H1 (cell line): ENCODE measurements at regions not wholly inside any gene's neighbourhood (a gene's known extent, or its start where the extent isn't known, plus 50 kb on each side); places are given as distances from the start of the nearest gene placed in this dataset.
A peak's percentile ranks its signal among the peaks of the same experiment; 100 is the strongest.

ENCODE experiments used
- CTCF ChIA-PET: fragments of 300-600 bp; sonication (Branson Sonifier 250); formaldehyde crosslinking; loops from one replicate; lab custom pipeline; 2021; ENCODE audit not compliant: partially characterized antibody; lab: Charles Lee
- POLR2A ChIA-PET: fragments of 300-600 bp; sonication (Branson Sonifier 250); formaldehyde crosslinking; loops from one replicate; lab custom pipeline; 2021; ENCODE audit warnings: inconsistent platforms; ENCODE audit not compliant: partially characterized antibody; lab: Charles Lee
- DNase-seq, 2 experiments: peaks; one replicate each; pipeline versions ENCODE4 v3.0.0 to v3.0.0-alpha.2; 2010 to 2022; ENCODE audit warnings: low spot score in 2 of 2, low read depth in 1 of 2, mixed read lengths in 1 of 2
- FAIRE-seq: peaks from 2 replicates; lab custom pipeline; 2011; peaks lifted over from hg19 to GRCh38; lab: Jason Lieb, UNC
- H2AFZ ChIP-seq: 2 replicates; pipeline ENCODE4 v1.8.1; 2012; ENCODE audit warnings: low read length, inconsistent platforms
- H2AK5ac ChIP-seq: 2 replicates; pipeline ENCODE4 v1.6.1; 2013; ENCODE audit warnings: low read depth, low read length
- H2BK120ac ChIP-seq: replicated peaks from 2 replicates; pipeline ENCODE3; 2013; ENCODE audit warnings: low read depth, low read length, inconsistent platforms
- H2BK12ac ChIP-seq: 2 replicates; pipeline ENCODE4 v1.6.1; 2013; ENCODE audit warnings: low read depth, low read length
- H2BK15ac ChIP-seq: 2 replicates; pipeline ENCODE4 v1.6.1; 2013; ENCODE audit warnings: low read length
- H2BK20ac ChIP-seq: 2 replicates; pipeline ENCODE4 v1.6.1; 2013; ENCODE audit warnings: low read length
- H2BK5ac ChIP-seq: 2 replicates; pipeline ENCODE4 v1.6.1; 2013; ENCODE audit warnings: low read depth, low read length
- H3K14ac ChIP-seq: 2 replicates; pipeline ENCODE4 v1.6.1; 2013; ENCODE audit warnings: inconsistent platforms; ENCODE audit not compliant: insufficient read length
- H3K18ac ChIP-seq: 2 replicates; pipeline ENCODE4 v1.6.1; 2013; ENCODE audit warnings: low read length; ENCODE audit errors: extremely low read depth
- H3K23ac ChIP-seq: 2 replicates; pipeline ENCODE4 v1.6.1; 2013; ENCODE audit warnings: inconsistent platforms; ENCODE audit not compliant: insufficient read length
- H3K23me2 ChIP-seq: 2 replicates; pipeline ENCODE4 v1.6.1; 2013; ENCODE audit warnings: low read depth, low read length
- H3K27ac ChIP-seq: 2 replicates; pipeline ENCODE4 v1.6.1; 2011; ENCODE audit warnings: low read depth, low read length, inconsistent platforms
- H3K27me3 ChIP-seq, 4 experiments: replicated peaks in 1 of 4; 1 replicate in 1 of 4; 2 replicates in 3 of 4; pipeline versions ENCODE4 v1.6.1 to v1.8.1; 2011 to 2013; ENCODE audit warnings: low read length in 3 of 4, mild to moderate bottlenecking in 3 of 4, inconsistent platforms in 2 of 4, mixed read lengths in 2 of 4, moderate library complexity in 1 of 4; ENCODE audit not compliant: control insufficient read depth in 3 of 4, insufficient read depth in 3 of 4; ENCODE audit errors: extremely low read depth in 1 of 4
- H3K36me3 ChIP-seq, 4 experiments: 2 replicates each; pipeline versions ENCODE4 v1.6.1 to v1.8.1; 2011 to 2013; ENCODE audit warnings: mild to moderate bottlenecking in 4 of 4, low read length in 3 of 4, moderate library complexity in 2 of 4, control low read depth in 1 of 4, inconsistent platforms in 1 of 4; ENCODE audit not compliant: insufficient read depth in 4 of 4, control insufficient read depth in 2 of 4
- H3K4ac ChIP-seq: replicated peaks from 2 replicates; pipeline ENCODE3; 2013; ENCODE audit warnings: low read length, low read depth, mixed read lengths, inconsistent platforms; ENCODE audit not compliant: insufficient read length
- H3K4me1 ChIP-seq, 4 experiments: replicated peaks in 1 of 4; 1 replicate in 1 of 4; 2 replicates in 3 of 4; pipeline versions ENCODE4 v1.6.1 to v1.8.1; 2011 to 2013; ENCODE audit warnings: low read length in 3 of 4, inconsistent platforms in 2 of 4, mixed read lengths in 1 of 4; ENCODE audit not compliant: insufficient read depth in 4 of 4, control insufficient read depth in 3 of 4
- H3K4me2 ChIP-seq, 2 experiments: 2 replicates each; pipeline versions ENCODE4 v1.6.1 to v1.8.1; 2011 to 2013; ENCODE audit warnings: low read depth in 2 of 2, low read length in 2 of 2, control low read depth in 1 of 2, inconsistent platforms in 1 of 2, mild to moderate bottlenecking in 1 of 2; ENCODE audit not compliant: insufficient read depth in 1 of 2
- H3K4me3 ChIP-seq, 4 experiments: fragments of 200-600, 300-600 bp in 1 of 4; sonication (generic), shearing (Covaris generic), sonication (Bioruptor Twin) in 1 of 4; 2 replicates each; pipeline versions ENCODE4 v1.5.1 to v1.8.1; 2011 to 2016; ENCODE audit warnings: low read length in 4 of 4, low read depth in 3 of 4, control low read depth in 2 of 4, inconsistent platforms in 2 of 4, mild to moderate bottlenecking in 2 of 4, mixed read lengths in 1 of 4, moderate library complexity in 1 of 4; ENCODE audit not compliant: insufficient read depth in 2 of 4; ENCODE audit errors: extremely low read depth in 1 of 4
- H3K56ac ChIP-seq: replicated peaks from 2 replicates; pipeline ENCODE3; 2013; ENCODE audit warnings: low read depth, mild to moderate bottlenecking, mixed read lengths, low read length, inconsistent platforms; ENCODE audit not compliant: insufficient read length
- H3K79me1 ChIP-seq: 2 replicates; pipeline ENCODE4 v1.6.1; 2013; ENCODE audit warnings: low read depth, low read length, control low read depth
- H3K79me2 ChIP-seq, 2 experiments: 2 replicates each; pipeline versions ENCODE4 v1.6.1 to v1.8.1; 2012 to 2013; ENCODE audit warnings: low read length in 2 of 2, mild to moderate bottlenecking in 2 of 2, inconsistent platforms in 1 of 2; ENCODE audit not compliant: insufficient read depth in 2 of 2, control insufficient read depth in 1 of 2
- H3K9ac ChIP-seq, 4 experiments: replicated peaks in 1 of 4; 1 replicate in 1 of 4; 2 replicates in 3 of 4; pipeline versions ENCODE4 v1.6.1 to v1.8.1; 2011 to 2013; ENCODE audit warnings: low read depth in 3 of 4, low read length in 3 of 4, control low read depth in 2 of 4, mild to moderate bottlenecking in 2 of 4, moderate library complexity in 2 of 4, inconsistent platforms in 1 of 4; ENCODE audit errors: extremely low read depth in 1 of 4
- H3K9me3 ChIP-seq, 2 experiments: 2 replicates each; pipeline versions ENCODE4 v1.6.1 to v1.8.1; 2012 to 2013; ENCODE audit warnings: mild to moderate bottlenecking in 2 of 2, moderate library complexity in 2 of 2, control low read depth in 1 of 2, inconsistent platforms in 1 of 2, low read depth in 1 of 2, low read length in 1 of 2, mixed read lengths in 1 of 2; ENCODE audit not compliant: insufficient read depth in 2 of 2
- H4K20me1 ChIP-seq, 2 experiments: replicated peaks in 1 of 2; 2 replicates each; pipeline versions ENCODE3 to v1.8.1; 2011 to 2013; ENCODE audit warnings: inconsistent platforms in 2 of 2, low read length in 2 of 2, mild to moderate bottlenecking in 1 of 2; ENCODE audit not compliant: insufficient read depth in 2 of 2, control insufficient read depth in 1 of 2
- H4K5ac ChIP-seq: 2 replicates; pipeline ENCODE4 v1.6.1; 2013; ENCODE audit warnings: low read length, low read depth, mixed read lengths, inconsistent platforms; ENCODE audit not compliant: insufficient read length
- H4K8ac ChIP-seq: 2 replicates; pipeline ENCODE4 v1.8.0; 2013; ENCODE audit warnings: mild to moderate bottlenecking, moderate library complexity, low read length, inconsistent platforms; ENCODE audit not compliant: insufficient read depth; ENCODE audit errors: extremely low read depth
- H4K91ac ChIP-seq: replicated peaks from 2 replicates; pipeline ENCODE3; 2013; ENCODE audit warnings: low read length, mixed read lengths, inconsistent platforms; ENCODE audit not compliant: insufficient read length
- JUND ChIP-seq: IDR thresholded peaks from 2 replicates; pipeline ENCODE4 v1.6.1; 2011; ENCODE audit warnings: mild to moderate bottlenecking, improper control_type of control experiment, low read length
- RAD21 ChIP-seq, 2 experiments: IDR thresholded peaks in 1 of 2; conservative IDR thresholded peaks in 1 of 2; 2 replicates each; pipeline ENCODE4 v1.6.1; 2011; ENCODE audit warnings: low read depth in 2 of 2, low read length in 2 of 2, improper control_type of control experiment in 1 of 2, inconsistent platforms in 1 of 2, mild to moderate bottlenecking in 1 of 2, moderate library complexity in 1 of 2
- TAF7 ChIP-seq: optimal IDR thresholded peaks from 2 replicates; pipeline ENCODE3; 2011; ENCODE audit warnings: low read depth, mild to moderate bottlenecking, inconsistent platforms, low read length, moderate library complexity, borderline replicate concordance
- WGBS, 2 experiments: shearing (Covaris generic) in 1 of 2; methylation state at CpG; one replicate each; pipeline versions ENCODE4 v1.1.6 to v1.1.7; 2013 to 2015; ENCODE audit warnings: low lambda C conversion rate in 2 of 2, mixed read lengths in 2 of 2, inconsistent platforms in 1 of 2, low coverage in 1 of 2, missing lambda C conversion rate in 1 of 2; ENCODE audit not compliant: insufficient replicate concordance in 2 of 2, insufficient coverage in 1 of 2, insufficient read length in 1 of 2; ENCODE audit errors: extremely low coverage in 1 of 2, missing lambda C conversion rate in 1 of 2; 5-methylcytosine and 5-hydroxymethylcytosine counted together
- TF ChIP-seq, protein P1 (sequence below): IDR thresholded peaks from 2 replicates; pipeline ENCODE4 v1.6.1; 2011; ENCODE audit warnings: low read depth, mild to moderate bottlenecking, low read length; ENCODE audit not compliant: insufficient read depth
- TF ChIP-seq, protein P2 (sequence below), 3 experiments: IDR thresholded peaks; 1 replicate in 2 of 3; 2 replicates in 1 of 3; pipeline versions ENCODE4 v1.5.1 to v1.6.1; 2011; ENCODE audit warnings: low read length in 3 of 3, mild to moderate bottlenecking in 3 of 3, inconsistent platforms in 2 of 3, low read depth in 1 of 3, moderate library complexity in 1 of 3; ENCODE audit not compliant: insufficient read depth in 1 of 3; ENCODE audit errors: control extremely low read depth in 1 of 3

DNA sequence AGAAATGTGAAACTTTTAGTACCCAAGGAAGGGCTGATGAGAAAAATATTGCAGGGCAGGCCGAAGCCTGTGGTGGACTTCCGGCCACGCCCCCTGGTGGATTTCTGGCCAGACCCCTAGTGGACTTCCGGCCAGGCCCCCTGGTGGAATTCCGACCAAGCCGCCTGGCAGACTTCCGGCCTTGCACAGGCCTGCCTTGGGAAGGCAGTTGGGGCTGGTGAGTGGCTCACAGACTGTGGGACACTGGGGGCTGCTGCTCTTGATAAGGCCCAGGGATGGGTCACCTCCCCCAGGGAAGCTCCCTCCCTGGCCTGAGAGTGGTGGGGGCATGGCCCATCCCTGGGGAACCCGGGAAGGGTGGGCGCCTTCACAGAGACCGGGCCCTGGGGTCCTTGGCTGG is 116.4 kb upstream of the MKI67 start:
- WGBS, 2 experiments = 82% methylated on average over 10 of the region's 10 CpGs; no CpG with 5 or more reads in 1 of the 2 experiments
- TF ChIP-seq RAD21 (IDR thresholded peaks at IDR 0.05 in 1 of 2, conservative IDR thresholded peaks at IDR 0.05 in 1 of 2; ENCODE audit: low read depth in 2 of 2, low read length in 2 of 2) (peak in 1 of 2 experiments; percentile 18; a peak in 1 of 4 replicates), JUND (no peak), TAF7 (no peak)
- TF ChIP-seq, protein P1, sequence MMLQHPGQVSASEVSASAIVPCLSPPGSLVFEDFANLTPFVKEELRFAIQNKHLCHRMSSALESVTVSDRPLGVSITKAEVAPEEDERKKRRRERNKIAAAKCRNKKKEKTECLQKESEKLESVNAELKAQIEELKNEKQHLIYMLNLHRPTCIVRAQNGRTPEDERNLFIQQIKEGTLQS = no peak
- TF ChIP-seq, protein P2, sequence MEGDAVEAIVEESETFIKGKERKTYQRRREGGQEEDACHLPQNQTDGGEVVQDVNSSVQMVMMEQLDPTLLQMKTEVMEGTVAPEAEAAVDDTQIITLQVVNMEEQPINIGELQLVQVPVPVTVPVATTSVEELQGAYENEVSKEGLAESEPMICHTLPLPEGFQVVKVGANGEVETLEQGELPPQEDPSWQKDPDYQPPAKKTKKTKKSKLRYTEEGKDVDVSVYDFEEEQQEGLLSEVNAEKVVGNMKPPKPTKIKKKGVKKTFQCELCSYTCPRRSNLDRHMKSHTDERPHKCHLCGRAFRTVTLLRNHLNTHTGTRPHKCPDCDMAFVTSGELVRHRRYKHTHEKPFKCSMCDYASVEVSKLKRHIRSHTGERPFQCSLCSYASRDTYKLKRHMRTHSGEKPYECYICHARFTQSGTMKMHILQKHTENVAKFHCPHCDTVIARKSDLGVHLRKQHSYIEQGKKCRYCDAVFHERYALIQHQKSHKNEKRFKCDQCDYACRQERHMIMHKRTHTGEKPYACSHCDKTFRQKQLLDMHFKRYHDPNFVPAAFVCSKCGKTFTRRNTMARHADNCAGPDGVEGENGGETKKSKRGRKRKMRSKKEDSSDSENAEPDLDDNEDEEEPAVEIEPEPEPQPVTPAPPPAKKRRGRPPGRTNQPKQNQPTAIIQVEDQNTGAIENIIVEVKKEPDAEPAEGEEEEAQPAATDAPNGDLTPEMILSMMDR (IDR thresholded peaks at IDR 0.05; ENCODE audit: control extremely low read depth in 1 of 3, insufficient read depth in 1 of 3, low read depth in 1 of 3, low read length in 3 of 3) = peak in 1 of 3 experiments; percentile 71; a peak in 2 of 4 replicates

More for the DNA sequence above, 116.4 kb upstream of the MKI67 start:
- H3K27ac ChIP-seq = no peak overlapping the region
- no peaks in the 10 kb centered on the region for H3K36me3 ChIP-seq
- no peak overlapping the region for H3K18ac ChIP-seq
- H4K91ac ChIP-seq = no peak overlapping the region
- H4K5ac ChIP-seq = no peak overlapping the region
- POLR2A ChIA-PET = no interaction called here
- H4K20me1 ChIP-seq = no peaks in the 10 kb centered on the region
- no peaks in the 10 kb centered on the region for H3K9me3 ChIP-seq
- DNase-seq (no peak), FAIRE-seq (no peak)
- no peak overlapping the region for H3K4me2 ChIP-seq
- CTCF ChIA-PET = interaction anchor here (0.8 to 1.1 kb wide), 2 partner anchors 9 to 492 kb away, joined by 3 read pairs; no protein-coding TSS in a partner anchor
- H2AFZ ChIP-seq = no peak overlapping the region
- no peak overlapping the region for H4K8ac ChIP-seq
- no peak overlapping the region for H3K14ac ChIP-seq
- H2BK20ac ChIP-seq = no peak overlapping the region
- no peaks in the 10 kb centered on the region for H3K27me3 ChIP-seq
- no peak overlapping the region for H2BK120ac ChIP-seq
- no peak overlapping the region for H3K4ac ChIP-seq
- H2BK5ac ChIP-seq = no peak overlapping the region
- no peaks in the 10 kb centered on the region for H3K79me2 ChIP-seq
- H2BK12ac ChIP-seq = no peak overlapping the region
- no peaks in the 10 kb centered on the region for H3K79me1 ChIP-seq
- no peaks in the 10 kb centered on the region for H3K4me1 ChIP-seq
- H2BK15ac ChIP-seq = no peak overlapping the region
- no peak overlapping the region for H3K56ac ChIP-seq
- no peak overlapping the region for H3K9ac ChIP-seq
- H3K23me2 ChIP-seq = no peaks in the 10 kb centered on the region
- no peak overlapping the region for H2AK5ac ChIP-seq
- no peak overlapping the region for H3K23ac ChIP-seq
- no peak overlapping the region for H3K4me3 ChIP-seq
